PC-3 (cell line): ENCODE measurements at regions not wholly inside any gene's neighbourhood (a gene's known extent, or its start where the extent isn't known, plus 50 kb on each side); places are given as distances from the start of the nearest gene placed in this dataset.

ENCODE experiments used
- ATAC-seq: fragments of 200-7000 bp; cut with Tn5 transposase; 2 replicates; pipeline ENCODE4 v1.9.1; 2020; ENCODE audit warnings: mild to moderate bottlenecking, moderate library complexity
- BruUV-seq: library from RNA; stranded (reverse); fragments of 400-500 nt; replicated peaks from 2 replicates; lab custom pipeline; 2021; lab: Mats Ljungman, UMichigan
- CTCF ChIA-PET: fragments of 300-600 bp; sonication (Branson Sonifier 250); formaldehyde crosslinking; loops from one replicate; lab custom pipeline; 2022; ENCODE audit warnings: antibody characterized with exemption; lab: Charles Lee
- POLR2A ChIA-PET: fragments of 300-600 bp; sonication (Branson Sonifier 250); formaldehyde crosslinking; loops from one replicate; lab custom pipeline; 2022; ENCODE audit warnings: antibody characterized with exemption; ENCODE audit not compliant: unreplicated experiment; lab: Charles Lee
- DNase-seq: peaks from one replicate; pipeline ENCODE4 v3.0.0-alpha.2; 2015
- H2AFZ ChIP-seq: fragments of 300-600 bp; sonication (generic); 2 replicates; pipeline ENCODE4 v1.6.0; 2016; ENCODE audit warnings: antibody characterized with exemption, low read length
- H3F3A ChIP-seq: fragments of 300-600 bp; sonication (generic); one replicate; pipeline ENCODE4 v1.6.0; 2017; ENCODE audit warnings: antibody characterized with exemption, low read length, control low read depth, mild to moderate bottlenecking; ENCODE audit not compliant: unreplicated experiment
- H3K27ac ChIP-seq: fragments of 300-600 bp; sonication (generic); 2 replicates; pipeline ENCODE4 v1.5.1; 2016; ENCODE audit warnings: mild to moderate bottlenecking, low read length
- H3K27me3 ChIP-seq: fragments of 300-600 bp; sonication (generic); 2 replicates; pipeline ENCODE4 v1.6.1; 2016; ENCODE audit warnings: low read length, mixed read lengths
- H3K36me3 ChIP-seq: fragments of 300-600 bp; sonication (generic); 2 replicates; pipeline ENCODE4 v1.6.1; 2016; ENCODE audit warnings: low read depth, mixed run types, low read length, mixed read lengths
- H3K4me1 ChIP-seq: fragments of 300-600 bp; sonication (generic); 2 replicates; pipeline ENCODE4 v1.5.1; 2016; ENCODE audit warnings: low read length; ENCODE audit not compliant: insufficient read depth
- H3K4me2 ChIP-seq: fragments of 300-600 bp; sonication (generic); 2 replicates; pipeline ENCODE4 v1.6.0; 2016; ENCODE audit warnings: low read length
- H3K4me3 ChIP-seq: fragments of 300-600 bp; sonication (generic); 2 replicates; pipeline ENCODE4 v1.5.1; 2016; ENCODE audit warnings: mild to moderate bottlenecking, low read length, mixed read lengths
- H3K79me2 ChIP-seq: fragments of 300-600 bp; sonication (generic); 2 replicates; pipeline ENCODE4 v1.6.1; 2017; ENCODE audit warnings: low read length, mixed read lengths
- H3K9ac ChIP-seq: fragments of 300-600 bp; sonication (generic); 2 replicates; pipeline ENCODE4 v1.6.0; 2016; ENCODE audit warnings: mild to moderate bottlenecking, low read length
- H3K9me2 ChIP-seq: fragments of 300-600 bp; sonication (generic); replicated peaks from 2 replicates; pipeline ENCODE4 v1.6.1; 2016; ENCODE audit warnings: mixed run types, low read length, mixed read lengths
- H3K9me3 ChIP-seq: fragments of 300-600 bp; sonication (generic); 2 replicates; pipeline ENCODE4 v1.6.1; 2016; ENCODE audit warnings: low read length, mixed read lengths
- H4K20me1 ChIP-seq: fragments of 300-600 bp; sonication (generic); 2 replicates; pipeline ENCODE4 v1.6.1; 2016; ENCODE audit warnings: low read length, mixed read lengths
- CTCF ChIP-seq: fragments of 300-600 bp; sonication (generic); conservative IDR thresholded peaks from 2 replicates; pipeline ENCODE4 v1.5.1; 2017; ENCODE audit warnings: antibody characterized with exemption, low read depth, mild to moderate bottlenecking, low read length
- EZH2 ChIP-seq: fragments of 300-600 bp; sonication (generic); IDR thresholded peaks from one replicate; pipeline ENCODE4 v1.6.1; 2017; ENCODE audit warnings: antibody characterized with exemption, mild to moderate bottlenecking, low read length; ENCODE audit not compliant: unreplicated experiment
- EZH2phosphoT487 ChIP-seq: fragments of 300-600 bp; sonication (generic); IDR thresholded peaks from 2 replicates; pipeline ENCODE4 v1.6.1; 2018; ENCODE audit warnings: mild to moderate bottlenecking, antibody characterized with exemption, low read length, borderline replicate concordance
- intact Hi-C: fragments of 100-400 bp; cut with micrococcal nuclease; formaldehyde crosslinking; loops from 2 replicates; pipeline ENCODE4 v1.9.0; 2023

DNA sequence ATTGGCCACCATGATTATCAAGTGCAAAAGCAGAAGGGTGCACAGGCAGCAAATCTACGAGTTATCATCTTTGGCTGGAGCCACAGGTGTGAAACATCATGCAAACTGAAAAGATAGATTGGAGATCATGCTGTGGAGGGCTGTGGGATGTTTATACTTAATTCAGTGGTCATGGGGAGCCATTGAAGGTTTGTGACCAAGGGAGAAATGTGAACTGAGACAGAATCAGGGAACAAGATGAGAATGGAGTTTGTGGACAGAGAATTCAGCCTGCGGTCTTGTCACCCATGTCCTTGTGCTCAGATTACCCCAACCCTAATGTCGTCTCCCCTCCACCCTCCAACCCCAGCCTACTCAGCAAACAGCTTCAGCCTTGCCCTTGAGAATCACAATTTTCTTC lies 62.9 kb upstream of the ACAN start:
- intact Hi-C loops: no loop called here
- BruUV-seq: no TSS peak

DNA sequence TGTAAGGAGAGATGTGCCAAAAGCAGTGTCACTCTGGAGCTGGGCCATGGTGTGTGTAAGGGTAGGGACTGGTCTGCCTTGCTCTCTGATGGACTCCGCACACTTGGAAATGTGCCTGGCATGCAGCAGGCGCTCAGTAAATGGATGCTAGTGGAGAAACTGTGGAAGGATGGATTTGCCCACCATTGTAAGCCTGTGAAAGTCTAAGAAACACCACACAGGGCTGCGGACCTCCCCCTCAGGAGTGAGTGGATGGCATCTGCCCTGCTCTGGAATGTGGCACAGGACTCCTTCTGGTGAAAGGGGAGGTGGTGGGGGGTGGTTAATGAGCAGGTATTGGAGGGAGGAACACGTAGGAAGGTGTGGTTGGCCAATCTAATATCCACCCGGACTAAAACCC lies 62.2 kb upstream of the ACAN start:
- Histone ChIP-seq H3K9ac (no peak overlapping the region), H3K79me2 (no peaks in the 10 kb centered on the region), H3K4me1 (peaks cover 4% of the 10 kb centered on the region; the same call in 1 of the 2 replicates), H3K36me3 (no peaks in the 10 kb centered on the region), H3K27me3 (peaks cover 22% of the 10 kb centered on the region; the same call in 1 of the 2 replicates), H3F3A (no peaks in the 10 kb centered on the region), H3K9me2 (no peaks in the 10 kb centered on the region), H3K27ac (no peak overlapping the region), H4K20me1 (no peaks in the 10 kb centered on the region), H3K4me3 (no peak overlapping the region), H3K9me3 (no peaks in the 10 kb centered on the region), H2AFZ (no peak overlapping the region), H3K4me2 (no peak overlapping the region)
- ChIA-PET CTCF (no interaction called here), POLR2A (no interaction called here)
- no peak for DNase-seq
- ATAC-seq: no peak
- no peak for TF ChIP-seq CTCF
- TF ChIP-seq EZH2phosphoT487: no peak
- TF ChIP-seq EZH2: no peak
- intact Hi-C loops: no loop called here
- no TSS peak for BruUV-seq

More for the DNA sequence above, 62.9 kb upstream of the ACAN start:
- H3K27me3 ChIP-seq: peaks cover 22% of the 10 kb centered on the region; the same call in 1 of the 2 replicates
- DNase-seq (no peak), ATAC-seq (no peak)
- H3K4me2 ChIP-seq: no peak overlapping the region
- H3K27ac ChIP-seq: no peak overlapping the region
- ChIA-PET CTCF (no interaction called here), POLR2A (no interaction called here)
- no peak overlapping the region for H2AFZ ChIP-seq
- TF ChIP-seq EZH2 (no peak), EZH2phosphoT487 (no peak), CTCF (no peak)
- peaks cover 4% of the 10 kb centered on the region; the same call in 1 of the 2 replicates for H3K4me1 ChIP-seq
- no peaks in the 10 kb centered on the region for H3K36me3 ChIP-seq
- no peaks in the 10 kb centered on the region for H3K9me3 ChIP-seq
- no peaks in the 10 kb centered on the region for H3K79me2 ChIP-seq
- no peaks in the 10 kb centered on the region for H3K9me2 ChIP-seq
- H3K4me3 ChIP-seq: no peak overlapping the region
- no peaks in the 10 kb centered on the region for H4K20me1 ChIP-seq
- H3F3A ChIP-seq: no peaks in the 10 kb centered on the region
- H3K9ac ChIP-seq: no peak overlapping the region

GRCh38 chr15:88741671-88742070 lies 61.6 kb upstream of the ACAN start:
- BruUV-seq: no TSS peak
- CTCF ChIA-PET: no interaction called here

More at GRCh38 chr15:88741671-88742070, 61.6 kb upstream of the ACAN start:
- Histone ChIP-seq H2AFZ (no peak overlapping the region), H3K27me3 (peaks cover 18% of the 10 kb centered on the region; the same call in 1 of the 2 replicates), H3K9me3 (no peaks in the 10 kb centered on the region), H3K36me3 (no peaks in the 10 kb centered on the region), H3K4me2 (no peak overlapping the region), H3K9ac (no peak overlapping the region), H3K79me2 (no peaks in the 10 kb centered on the region), H3F3A (no peaks in the 10 kb centered on the region), H3K27ac (no peak overlapping the region), H3K9me2 (no peaks in the 10 kb centered on the region), H3K4me1 (peaks cover 4% of the 10 kb centered on the region; the same call in 1 of the 2 replicates), H4K20me1 (no peaks in the 10 kb centered on the region), H3K4me3 (no peak overlapping the region)
- no peak for TF ChIP-seq EZH2
- TF ChIP-seq CTCF: no peak
- no peak for TF ChIP-seq EZH2phosphoT487
- intact Hi-C loops: no loop called here
- ATAC-seq (no peak), DNase-seq (no peak)
- POLR2A ChIA-PET: no interaction called here
